HCT116 (cell line): ENCODE measurements at regions not wholly inside any gene's neighbourhood (a gene's known extent, or its start where the extent isn't known, plus 50 kb on each side); places are given as distances from the start of the nearest gene placed in this dataset.
A peak's percentile ranks its signal among the peaks of the same experiment; 100 is the strongest.

Source experiments
- ATAC-seq: fragments of 200-7000 bp; cut with Tn5 transposase; 2 replicates; pipeline ENCODE4 v1.9.1; 2020; ENCODE audit warnings: mild to moderate bottlenecking, moderate library complexity
- BruUV-seq: library from RNA; stranded (reverse); fragments of 400-500 nt; replicated peaks from 2 replicates; lab custom pipeline; 2021; lab: Mats Ljungman, UMichigan
- CTCF ChIA-PET: fragments of 300-600 bp; sonication (Branson Sonifier 250); formaldehyde crosslinking; loops from one replicate; lab custom pipeline; 2021; ENCODE audit warnings: antibody characterized with exemption; lab: Charles Lee
- POLR2A ChIA-PET: fragments of 300-600, 350-600 bp; sonication (Branson Sonifier 250); formaldehyde crosslinking; loops from one replicate; lab custom pipeline; 2021; ENCODE audit warnings: antibody characterized with exemption; lab: Charles Lee
- RAD21 ChIA-PET, 2 experiments: fragments of 300-600 bp; sonication (Branson Sonifier 250); formaldehyde crosslinking; loops; one replicate each; lab custom pipeline; 2023; ENCODE audit warnings: low total read pairs in 2 of 2; ENCODE audit not compliant: uncharacterized antibody in 2 of 2, unreplicated experiment in 2 of 2, low non-redundant PET in 1 of 2; lab: Charles Lee
- DNase-seq: peaks from one replicate; pipeline ENCODE4 v3.0.0-alpha.2; 2010; ENCODE audit warnings: low read depth, low spot score
- H2AFZ ChIP-seq: fragments of 200-600 bp; shearing (Covaris generic), sonication (generic); 2 replicates; pipeline ENCODE4 v1.6.1; 2017; ENCODE audit warnings: low read depth, mixed run types, mixed read lengths, antibody characterized with exemption, low read length; ENCODE audit not compliant: poor library complexity, severe bottlenecking
- H3K27ac ChIP-seq: 2 replicates; pipeline ENCODE4 v1.5.1; 2012; ENCODE audit warnings: low read depth, low read length
- H3K27me3 ChIP-seq: fragments of 200-600 bp; sonication (generic); 2 replicates; pipeline ENCODE4 v1.6.1; 2016; ENCODE audit warnings: mixed run types, low read length, mixed read lengths; ENCODE audit not compliant: insufficient read depth
- H3K36me3 ChIP-seq, 2 experiments: fragments of 200-500 bp in 1 of 2; fragments of 200-600 bp in 1 of 2; sonication (Bioruptor generic) in 1 of 2; sonication (generic) in 1 of 2; 2 replicates each; pipeline versions ENCODE4 v1.5.1 to v1.6.1; 2014 to 2016; ENCODE audit warnings: low read length in 2 of 2, inconsistent platforms in 1 of 2, mixed read lengths in 1 of 2, mixed run types in 1 of 2; ENCODE audit not compliant: insufficient read depth in 2 of 2, control insufficient read depth in 1 of 2
- H3K4me1 ChIP-seq, 2 experiments: fragments of 200-600 bp in 1 of 2; sonication (generic) in 1 of 2; 2 replicates each; pipeline versions ENCODE4 v1.5.1 to v1.6.1; 2012 to 2017; ENCODE audit warnings: low read length in 2 of 2, inconsistent platforms in 1 of 2, mild to moderate bottlenecking in 1 of 2, mixed read lengths in 1 of 2, mixed run types in 1 of 2, moderate library complexity in 1 of 2; ENCODE audit not compliant: insufficient read depth in 2 of 2, control insufficient read depth in 1 of 2
- H3K4me2 ChIP-seq: fragments of 200-600 bp; sonication (generic); 2 replicates; pipeline ENCODE4 v1.6.1; 2017; ENCODE audit warnings: mixed run types, low read length, mixed read lengths
- H3K4me3 ChIP-seq, 2 experiments: fragments of 200-600 bp in 1 of 2; sonication (generic) in 1 of 2; replicated peaks in 1 of 2; 2 replicates each; pipeline ENCODE4 v1.5.1; 2011 to 2016; ENCODE audit warnings: low read length in 2 of 2, control low read depth in 1 of 2, low read depth in 1 of 2, mild to moderate bottlenecking in 1 of 2, mixed read lengths in 1 of 2, mixed run types in 1 of 2
- H3K79me2 ChIP-seq: fragments of 200-600 bp; sonication (generic); 2 replicates; pipeline ENCODE4 v1.6.1; 2017; ENCODE audit warnings: mild to moderate bottlenecking, mixed run types, low read length, moderate library complexity, mixed read lengths; ENCODE audit not compliant: insufficient read depth
- H3K9ac ChIP-seq: fragments of 200-600 bp; sonication (generic); 2 replicates; pipeline ENCODE4 v1.6.1; 2016; ENCODE audit warnings: low read length, mixed read lengths
- H3K9me2 ChIP-seq: fragments of 200-600 bp; sonication (generic), shearing (Covaris generic); 2 replicates; pipeline ENCODE4 v1.6.1; 2017; ENCODE audit warnings: mixed run types, mild to moderate bottlenecking, moderate library complexity; ENCODE audit not compliant: insufficient read depth
- H3K9me3 ChIP-seq, 2 experiments: fragments of 200-500 bp in 1 of 2; fragments of 200-600 bp in 1 of 2; sonication (Bioruptor generic) in 1 of 2; sonication (generic) in 1 of 2; 2 replicates each; pipeline ENCODE4 v1.6.1; 2014 to 2017; ENCODE audit warnings: low read length in 2 of 2, mixed read lengths in 2 of 2, inconsistent platforms in 1 of 2, low read depth in 1 of 2, mild to moderate bottlenecking in 1 of 2, mixed run types in 1 of 2, moderate library complexity in 1 of 2; ENCODE audit not compliant: control insufficient read depth in 1 of 2, insufficient read depth in 1 of 2
- H4K20me1 ChIP-seq: fragments of 200-600 bp; sonication (generic), shearing (Covaris generic); 2 replicates; pipeline ENCODE4 v1.6.1; 2017; ENCODE audit warnings: mixed run types, mild to moderate bottlenecking, moderate library complexity; ENCODE audit not compliant: insufficient read depth
- CBX3 ChIP-seq: IDR thresholded peaks from 2 replicates; pipeline ENCODE4 v1.6.1; 2012; ENCODE audit warnings: low read depth
- ELF1 ChIP-seq: IDR thresholded peaks from 2 replicates; pipeline ENCODE4 v1.6.1; 2012; ENCODE audit warnings: low read depth, borderline replicate concordance
- SP1 ChIP-seq: IDR thresholded peaks from 2 replicates; pipeline ENCODE4 v1.6.1; 2012; ENCODE audit warnings: low read depth
- YY1 ChIP-seq: IDR thresholded peaks from 2 replicates; pipeline ENCODE4 v1.6.1; 2011; ENCODE audit warnings: low read length, low read depth, moderate library complexity, mild to moderate bottlenecking; ENCODE audit not compliant: insufficient replicate concordance; ENCODE audit errors: extremely low read depth
- ZBTB33 ChIP-seq: IDR thresholded peaks from 2 replicates; pipeline ENCODE4 v1.6.1; 2011; ENCODE audit warnings: mild to moderate bottlenecking, low read length, moderate library complexity; ENCODE audit not compliant: insufficient replicate concordance; ENCODE audit errors: extremely low read depth
- intact Hi-C: fragments of 100-400 bp; cut with micrococcal nuclease; formaldehyde crosslinking; loops from 2 replicates; pipeline ENCODE4 v1.10.0; 2022
- TF ChIP-seq, protein P1 (sequence below): IDR thresholded peaks from 2 replicates; pipeline ENCODE4 v1.6.1; 2012

GRCh38 chr4:153151535-153152455, 52.4 kb upstream of the TRIM2 start:
- no peak overlapping the region for H3K27ac ChIP-seq
- no peaks in the 10 kb centered on the region for H3K9me3 ChIP-seq
- CTCF ChIA-PET, result interaction anchor here (1.0 kb wide), 1 partner anchor 9 kb away, joined by 6 read pairs; no protein-coding TSS in a partner anchor
- POLR2A ChIA-PET, result no interaction called here
- ATAC-seq (peak; percentile 28; the same call in 1 of the 2 replicates), DNase-seq (no peak)
- no peak overlapping the region for H3K9ac ChIP-seq
- peak overlapping the region; percentile 98 for H3K4me2 ChIP-seq
- RAD21 ChIA-PET, result interaction anchor here in 1 of 2 experiments (0.8 kb wide), 1 partner anchor 52 kb away, joined by 4 read pairs; the partner anchor contains the start of gene TRIM2
- BruUV-seq, result no TSS peak
- TF ChIP-seq ZBTB33 (no peak), ELF1 (no peak), YY1 (no peak), CBX3 (no peak), SP1 (no peak)
- TF ChIP-seq, protein P1, sequence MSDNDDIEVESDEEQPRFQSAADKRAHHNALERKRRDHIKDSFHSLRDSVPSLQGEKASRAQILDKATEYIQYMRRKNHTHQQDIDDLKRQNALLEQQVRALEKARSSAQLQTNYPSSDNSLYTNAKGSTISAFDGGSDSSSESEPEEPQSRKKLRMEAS, result peak; percentile 3; the same call in 1 of the 2 replicates
- H2AFZ ChIP-seq, result peak overlapping the region; percentile 96
- H3K4me1 ChIP-seq, result peaks cover 21 to 35% of the 10 kb centered on the region in 2 experiments
- intact Hi-C loops, result loop anchor here (2.0 kb wide), 1 partner anchor 53 kb away; the partner anchor contains the start of gene TRIM2
- peak overlapping the region; percentile 38 to 67; a peak in 3 of 4 replicates for H3K4me3 ChIP-seq
- H4K20me1 ChIP-seq, result no peaks in the 10 kb centered on the region
- H3K27me3 ChIP-seq, result no peaks in the 10 kb centered on the region
- no peaks in the 10 kb centered on the region for H3K9me2 ChIP-seq
- no peaks in the 10 kb centered on the region for H3K36me3 ChIP-seq
- no peaks in the 10 kb centered on the region for H3K79me2 ChIP-seq
